Uterus (tissue), 2 donors: ENCODE measurements at regions not wholly inside any gene's neighbourhood (a gene's known extent, or its start where the extent isn't known, plus 50 kb on each side); places are given as distances from the start of the nearest gene placed in this dataset.

Experiments
- CTCF ChIP-seq, 4 experiments: fragments of 200-600 bp in 2 of 4; fragments of 450-650 bp in 2 of 4; sonication (generic) in 2 of 4; IDR thresholded peaks; one replicate each; pipeline ENCODE4 v1.5.1; 2016 to 2019; ENCODE audit warnings: antibody characterized with exemption in 4 of 4, mild to moderate bottlenecking in 2 of 4, moderate library complexity in 1 of 4
- POLR2A ChIP-seq, 2 donors: fragments of 450-650 bp; IDR thresholded peaks; one replicate each; pipeline ENCODE4 v1.6.1; 2016; ENCODE audit warnings: antibody characterized with exemption in 2 of 2, mild to moderate bottlenecking in 1 of 2, moderate library complexity in 1 of 2

DNA sequence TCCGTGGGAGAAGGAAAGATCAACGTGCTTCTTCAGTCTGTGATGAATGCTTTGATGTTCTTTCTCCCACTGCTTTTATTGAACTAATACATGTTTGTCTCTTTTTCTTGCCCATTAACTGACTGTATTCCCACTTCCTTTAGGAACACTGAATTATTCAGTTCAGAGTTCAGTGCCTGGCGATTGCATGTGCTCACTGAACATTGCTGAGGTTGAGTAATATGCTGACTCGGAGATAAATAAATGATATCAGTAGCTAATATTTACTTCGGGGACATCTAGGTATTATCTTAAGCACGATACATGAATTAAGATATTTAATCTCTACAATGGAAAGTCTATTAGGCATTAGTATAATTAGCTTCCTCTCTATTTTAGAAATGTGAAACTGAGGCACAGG lies 102.3 kb upstream of the OR5AK2 start:
- TF ChIP-seq CTCF (IDR thresholded peaks at IDR 0.05) (no peak), POLR2A (IDR thresholded peaks at IDR 0.05) (no peak)
